H9 (cell line): ENCODE measurements at regions not wholly inside any gene's neighbourhood (a gene's known extent, or its start where the extent isn't known, plus 50 kb on each side); places are given as distances from the start of the nearest gene placed in this dataset.

ENCODE experiments used
- DNase-seq: peaks from one replicate; pipeline ENCODE4 v3.0.0-alpha.2; 2017
- H2AFZ ChIP-seq: one replicate; pipeline ENCODE4 v1.6.1; 2013; ENCODE audit warnings: mild to moderate bottlenecking, low read length, control low read depth, moderate library complexity
- H2AK5ac ChIP-seq: 2 replicates; pipeline ENCODE4 v1.6.1; 2013; ENCODE audit warnings: low read length, control low read depth, mixed read lengths; ENCODE audit not compliant: insufficient read length
- H2BK120ac ChIP-seq: one replicate; pipeline ENCODE4 v1.6.1; 2013; ENCODE audit warnings: low read depth, mild to moderate bottlenecking, low read length, control low read depth, inconsistent platforms; ENCODE audit not compliant: poor library complexity, severe bottlenecking
- H2BK12ac ChIP-seq: 2 replicates; pipeline ENCODE4 v1.6.1; 2013; ENCODE audit warnings: low read length, control low read depth, mixed read lengths, low read depth; ENCODE audit not compliant: insufficient read length
- H2BK15ac ChIP-seq: 2 replicates; pipeline ENCODE4 v1.6.1; 2013; ENCODE audit warnings: low read depth, low read length, control low read depth
- H2BK20ac ChIP-seq: one replicate; pipeline ENCODE4 v1.6.1; 2013; ENCODE audit warnings: low read depth, mild to moderate bottlenecking, low read length, control low read depth, inconsistent platforms; ENCODE audit not compliant: poor library complexity, severe bottlenecking
- H2BK5ac ChIP-seq: 2 replicates; pipeline ENCODE4 v1.6.1; 2013; ENCODE audit warnings: low read length, control low read depth, mixed read lengths; ENCODE audit not compliant: insufficient read length
- H3K14ac ChIP-seq: 2 replicates; pipeline ENCODE4 v1.6.1; 2013; ENCODE audit warnings: low read length, control low read depth; ENCODE audit not compliant: insufficient read depth
- H3K18ac ChIP-seq: 2 replicates; pipeline ENCODE4 v1.6.1; 2013; ENCODE audit warnings: low read depth, mild to moderate bottlenecking, mixed read lengths, low read length, control low read depth; ENCODE audit not compliant: insufficient read length
- H3K23ac ChIP-seq: 2 replicates; pipeline ENCODE4 v1.6.1; 2013; ENCODE audit warnings: low read length, control low read depth, mixed read lengths, low read depth; ENCODE audit not compliant: insufficient read length
- H3K23me2 ChIP-seq: 2 replicates; pipeline ENCODE4 v1.6.1; 2013; ENCODE audit warnings: low read depth, mild to moderate bottlenecking, mixed read lengths, low read length, control low read depth; ENCODE audit not compliant: insufficient read length, poor library complexity, severe bottlenecking
- H3K27ac ChIP-seq: 2 replicates; pipeline ENCODE4 v1.5.1; 2013; ENCODE audit warnings: low read length, control low read depth, mixed read lengths, low read depth; ENCODE audit not compliant: insufficient read length
- H3K27me3 ChIP-seq: 2 replicates; pipeline ENCODE4 v1.6.1; 2013; ENCODE audit warnings: low read length, control low read depth, inconsistent platforms; ENCODE audit not compliant: insufficient read depth
- H3K4ac ChIP-seq: 2 replicates; pipeline ENCODE4 v1.6.1; 2013; ENCODE audit warnings: low read depth, mild to moderate bottlenecking, control low read depth, inconsistent platforms, low read length, moderate library complexity
- H3K4me1 ChIP-seq: 2 replicates; pipeline ENCODE4 v1.6.1; 2013; ENCODE audit warnings: low read length, control low read depth, inconsistent platforms; ENCODE audit not compliant: insufficient read depth
- H3K4me2 ChIP-seq: 2 replicates; pipeline ENCODE4 v1.6.1; 2013; ENCODE audit warnings: low read length, control low read depth, mixed read lengths; ENCODE audit not compliant: insufficient read length, insufficient read depth
- H3K56ac ChIP-seq: 2 replicates; pipeline ENCODE4 v1.6.1; 2013; ENCODE audit warnings: low read depth, mild to moderate bottlenecking, mixed read lengths, low read length, control low read depth; ENCODE audit not compliant: insufficient read length
- H3K79me1 ChIP-seq: 2 replicates; pipeline ENCODE4 v1.6.1; 2013; ENCODE audit warnings: low read depth, mild to moderate bottlenecking, moderate library complexity, low read length, control low read depth, inconsistent platforms; ENCODE audit not compliant: insufficient read depth, poor library complexity, severe bottlenecking
- H3K79me2 ChIP-seq: 2 replicates; pipeline ENCODE4 v1.6.1; 2013; ENCODE audit warnings: low read length, control low read depth, inconsistent platforms; ENCODE audit not compliant: insufficient read depth
- H3K9ac ChIP-seq: 2 replicates; pipeline ENCODE4 v1.6.1; 2013; ENCODE audit warnings: low read length, control low read depth, mixed read lengths; ENCODE audit not compliant: insufficient read length; ENCODE audit errors: extremely low read depth
- H3K9me3 ChIP-seq: one replicate; pipeline ENCODE4 v1.6.1; 2013; ENCODE audit warnings: low read depth, low read length, inconsistent platforms; ENCODE audit not compliant: control insufficient read depth
- H3T11ph ChIP-seq: one replicate; pipeline ENCODE4 v1.6.1; 2013; ENCODE audit warnings: mild to moderate bottlenecking, low read length, control low read depth, inconsistent platforms
- H4K20me1 ChIP-seq: one replicate; pipeline ENCODE4 v1.6.1; 2013; ENCODE audit not compliant: control insufficient read depth, insufficient read length, insufficient read depth
- H4K5ac ChIP-seq: 2 replicates; pipeline ENCODE4 v1.6.1; 2013; ENCODE audit warnings: low read depth, mild to moderate bottlenecking, mixed read lengths, low read length, control low read depth; ENCODE audit not compliant: insufficient read length
- H4K8ac ChIP-seq: replicated peaks from 2 replicates; pipeline ENCODE4 v1.6.1; 2013; ENCODE audit warnings: low read length, control low read depth, mixed read lengths, low read depth; ENCODE audit not compliant: insufficient read length
- H4K91ac ChIP-seq: 2 replicates; pipeline ENCODE4 v1.6.1; 2013; ENCODE audit warnings: low read depth, mild to moderate bottlenecking, moderate library complexity, mixed read lengths, low read length, control low read depth; ENCODE audit not compliant: insufficient read length
- H3K27ac Mint-ChIP-seq, 3 experiments: 2 replicates in 2 of 3; 3 replicates in 1 of 3; pipeline ENCODE4 v1.8.0; 2020 to 2021; ENCODE audit warnings: mixed read lengths in 3 of 3, mild to moderate bottlenecking in 1 of 3, moderate library complexity in 1 of 3
- H3K27me3 Mint-ChIP-seq: 2 replicates; pipeline ENCODE4 v1.8.0; 2021; ENCODE audit warnings: low read depth, mild to moderate bottlenecking, moderate library complexity, mixed read lengths
- H3K36me3 Mint-ChIP-seq, 3 experiments: 2 replicates in 2 of 3; 3 replicates in 1 of 3; pipeline ENCODE4 v1.8.0; 2020 to 2021; ENCODE audit warnings: low read depth in 3 of 3, mixed read lengths in 3 of 3; ENCODE audit not compliant: insufficient read depth in 1 of 3
- H3K4me1 Mint-ChIP-seq, 2 experiments: 2 replicates each; pipeline ENCODE4 v1.8.0; 2020; ENCODE audit warnings: mixed read lengths in 2 of 2
- H3K4me3 Mint-ChIP-seq, 2 experiments: 2 replicates in 1 of 2; 3 replicates in 1 of 2; pipeline ENCODE4 v1.8.0; 2020 to 2021; ENCODE audit warnings: mild to moderate bottlenecking in 2 of 2, mixed read lengths in 2 of 2, moderate library complexity in 1 of 2
- H3K9me3 Mint-ChIP-seq, 2 experiments: 2 replicates in 1 of 2; 3 replicates in 1 of 2; pipeline ENCODE4 v1.8.0; 2020; ENCODE audit warnings: mild to moderate bottlenecking in 2 of 2, mixed read lengths in 2 of 2, moderate library complexity in 1 of 2
- WGBS: extraction: QIAGEN DNeasy Blood & Tissue Kit; methylation state at CpG from one replicate; pipeline ENCODE4 v1.1.7; 2013; ENCODE audit warnings: missing lambda C conversion rate, low lambda C conversion rate, mixed read lengths; ENCODE audit not compliant: insufficient read length; ENCODE audit errors: extremely low coverage; 5-methylcytosine and 5-hydroxymethylcytosine counted together
- TF ChIP-seq, protein P1 (sequence below): fragments of 200-600 bp; sonication (generic); conservative IDR thresholded peaks from 3 replicates; pipeline ENCODE4 v1.8.0; 2021; ENCODE audit warnings: antibody characterized with exemption, mild to moderate bottlenecking

DNA sequence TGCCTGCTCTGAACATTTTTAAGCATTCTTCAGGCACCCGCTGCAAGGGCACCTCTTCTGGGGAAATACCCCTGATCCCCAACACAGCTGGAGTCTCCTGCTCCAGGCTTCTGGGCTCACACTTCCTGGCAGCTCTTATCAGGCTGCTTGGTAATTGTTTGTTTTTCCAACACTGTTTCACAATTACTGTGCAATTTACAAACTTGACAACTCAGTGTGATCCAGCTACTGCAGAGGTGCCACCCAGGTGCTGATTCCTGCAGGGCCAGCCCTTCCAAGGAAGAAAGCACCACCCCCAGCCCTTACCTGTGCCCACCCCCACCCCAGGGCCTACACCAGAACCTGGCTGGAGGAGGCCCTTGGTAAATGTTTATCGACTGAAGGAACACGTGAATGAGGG lies 66.5 kb downstream of the MAGEF1 start:
- no peak for DNase-seq
- H4K5ac ChIP-seq = no peak overlapping the region
- H2BK12ac ChIP-seq = no peak overlapping the region
- no peaks in the 10 kb centered on the region for H3K27me3 ChIP-seq
- no peak overlapping the region for H2AK5ac ChIP-seq
- H3K27ac ChIP-seq = no peak overlapping the region
- H3K27me3 Mint-ChIP-seq = peaks cover 11% of the 10 kb centered on the region
- no peak overlapping the region for H3K14ac ChIP-seq
- H3K18ac ChIP-seq = no peak overlapping the region
- WGBS = no CpG with 5 or more reads among the region's 3 CpGs
- TF ChIP-seq, protein P1, sequence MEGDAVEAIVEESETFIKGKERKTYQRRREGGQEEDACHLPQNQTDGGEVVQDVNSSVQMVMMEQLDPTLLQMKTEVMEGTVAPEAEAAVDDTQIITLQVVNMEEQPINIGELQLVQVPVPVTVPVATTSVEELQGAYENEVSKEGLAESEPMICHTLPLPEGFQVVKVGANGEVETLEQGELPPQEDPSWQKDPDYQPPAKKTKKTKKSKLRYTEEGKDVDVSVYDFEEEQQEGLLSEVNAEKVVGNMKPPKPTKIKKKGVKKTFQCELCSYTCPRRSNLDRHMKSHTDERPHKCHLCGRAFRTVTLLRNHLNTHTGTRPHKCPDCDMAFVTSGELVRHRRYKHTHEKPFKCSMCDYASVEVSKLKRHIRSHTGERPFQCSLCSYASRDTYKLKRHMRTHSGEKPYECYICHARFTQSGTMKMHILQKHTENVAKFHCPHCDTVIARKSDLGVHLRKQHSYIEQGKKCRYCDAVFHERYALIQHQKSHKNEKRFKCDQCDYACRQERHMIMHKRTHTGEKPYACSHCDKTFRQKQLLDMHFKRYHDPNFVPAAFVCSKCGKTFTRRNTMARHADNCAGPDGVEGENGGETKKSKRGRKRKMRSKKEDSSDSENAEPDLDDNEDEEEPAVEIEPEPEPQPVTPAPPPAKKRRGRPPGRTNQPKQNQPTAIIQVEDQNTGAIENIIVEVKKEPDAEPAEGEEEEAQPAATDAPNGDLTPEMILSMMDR = no peak
- no peaks in the 10 kb centered on the region for H3K79me2 ChIP-seq
- no peak overlapping the region for H4K91ac ChIP-seq
- H3K4me1 Mint-ChIP-seq = peaks cover 14 to 33% of the 10 kb centered on the region in 2 experiments
- no peak overlapping the region for H3K4ac ChIP-seq
- H3K9ac ChIP-seq = no peak overlapping the region
- no peak overlapping the region for H2BK120ac ChIP-seq
- no peaks in the 10 kb centered on the region for H3K23me2 ChIP-seq
- H2AFZ ChIP-seq = no peak overlapping the region
- no peak overlapping the region for H4K8ac ChIP-seq
- no peaks in the 10 kb centered on the region for H3K9me3 ChIP-seq
- no peak overlapping the region for H3K4me3 Mint-ChIP-seq
- H4K20me1 ChIP-seq = no peaks in the 10 kb centered on the region
- no peak overlapping the region for H3K56ac ChIP-seq
- no peak overlapping the region for H3K23ac ChIP-seq
- no peak overlapping the region for H3T11ph ChIP-seq
- no peak overlapping the region for H2BK15ac ChIP-seq
- no peak overlapping the region for H2BK5ac ChIP-seq
- no peaks in the 10 kb centered on the region for H3K36me3 Mint-ChIP-seq
- no peak overlapping the region for H3K27ac Mint-ChIP-seq
- H3K4me1 ChIP-seq = peaks cover 4% of the 10 kb centered on the region; the same call in 1 of the 2 replicates
- no peaks in the 10 kb centered on the region for H3K79me1 ChIP-seq
- no peak overlapping the region for H3K4me2 ChIP-seq
- no peaks in the 10 kb centered on the region for H3K9me3 Mint-ChIP-seq
- no peak overlapping the region for H2BK20ac ChIP-seq
